ENCODE measurements at regions not wholly inside any gene's neighbourhood (a gene's known extent, or its start where the extent isn't known, plus 50 kb on each side); places are given as distances from the start of the nearest gene placed in this dataset.

DNA sequence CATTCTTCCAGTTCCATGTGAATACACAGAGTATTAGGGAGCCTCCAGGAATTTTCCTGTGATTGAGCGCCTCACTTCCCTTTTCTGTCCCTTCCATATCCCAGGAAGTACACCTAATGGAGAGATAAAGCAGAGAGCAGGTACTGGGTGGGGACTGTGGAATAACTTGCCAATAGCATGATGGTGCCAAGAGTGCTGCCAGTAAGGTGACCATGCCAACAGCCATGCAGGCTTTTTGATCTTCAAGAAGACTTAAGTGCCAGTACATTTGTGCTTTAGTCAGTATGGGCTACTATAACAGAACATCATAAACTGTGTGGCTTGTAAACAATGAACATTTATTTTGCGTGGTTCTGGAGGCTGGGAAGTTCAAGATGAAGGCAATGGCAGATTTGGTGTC, 160.2 kb upstream of the RIMS1 start:
- H3K4me3 Mint-ChIP-seq = no peak overlapping the region
- ATAC-seq (ENCODE audit: low read depth) = no peak
- no peak overlapping the region for H3K27ac Mint-ChIP-seq
- H3K4me1 Mint-ChIP-seq = no peaks in the 10 kb centered on the region
- ChIA-PET POLR2A (no interaction called here), CTCF (no interaction called here)
- Histone ChIP-seq H3K4me3 (ENCODE audit: control extremely low read depth in 1 of 5, extremely low read depth in 1 of 5, insufficient read depth in 1 of 5, low read depth in 2 of 5, low read length in 4 of 5) (no peak overlapping the region), H2AFZ (ENCODE audit: insufficient read depth, low read depth, low read length, poor library complexity, severe bottlenecking) (no peak overlapping the region), H3K9ac (ENCODE audit: low read length) (no peak overlapping the region), H3K27ac (ENCODE audit: low read length in 2 of 2) (no peak overlapping the region), H3K79me2 (ENCODE audit: control insufficient read depth, insufficient read depth, low read length) (no peaks in the 10 kb centered on the region), H3K27me3 (replicated peaks in 1 of 4; ENCODE audit: control extremely low read depth in 1 of 4, control insufficient read depth in 3 of 4, insufficient read depth in 4 of 4, low read length in 3 of 4) (no peaks in the 10 kb centered on the region), H4K20me1 (ENCODE audit: control insufficient read depth, insufficient read depth, low read length, poor library complexity, severe bottlenecking) (no peaks in the 10 kb centered on the region), H3K4me1 (ENCODE audit: control insufficient read depth in 2 of 2, insufficient read depth in 2 of 2, low read length in 2 of 2) (no peaks in the 10 kb centered on the region), H3K4me2 (replicated peaks; ENCODE audit: low read depth, low read length, poor library complexity, severe bottlenecking) (no peak overlapping the region), H3K36me3 (replicated peaks in 1 of 2; ENCODE audit: control extremely low read depth in 1 of 2, control insufficient read depth in 1 of 2, extremely low read depth in 1 of 2, insufficient read depth in 2 of 2, low read length in 1 of 2) (no peaks in the 10 kb centered on the region), H3K9me3 (ENCODE audit: control extremely low read depth in 1 of 3, control insufficient read depth in 2 of 3, insufficient read depth in 1 of 3, low read length in 2 of 3) (no peaks in the 10 kb centered on the region)
- WGBS (ENCODE audit: insufficient coverage) = no CpG with 5 or more reads among the region's 2 CpGs
- intact Hi-C loops (cut with micrococcal nuclease) = no loop called here
- no peaks in the 10 kb centered on the region for H3K9me3 Mint-ChIP-seq (ENCODE audit: insufficient read depth)
- no peak for DNase-seq
- no peaks in the 10 kb centered on the region for H3K27me3 Mint-ChIP-seq
- TF ChIP-seq EZH2 (IDR thresholded peaks at IDR 0.05; ENCODE audit: borderline replicate concordance, insufficient read depth, low read depth, low read length, poor library complexity, severe bottlenecking) = no peak
- TF ChIP-seq, protein P1, sequence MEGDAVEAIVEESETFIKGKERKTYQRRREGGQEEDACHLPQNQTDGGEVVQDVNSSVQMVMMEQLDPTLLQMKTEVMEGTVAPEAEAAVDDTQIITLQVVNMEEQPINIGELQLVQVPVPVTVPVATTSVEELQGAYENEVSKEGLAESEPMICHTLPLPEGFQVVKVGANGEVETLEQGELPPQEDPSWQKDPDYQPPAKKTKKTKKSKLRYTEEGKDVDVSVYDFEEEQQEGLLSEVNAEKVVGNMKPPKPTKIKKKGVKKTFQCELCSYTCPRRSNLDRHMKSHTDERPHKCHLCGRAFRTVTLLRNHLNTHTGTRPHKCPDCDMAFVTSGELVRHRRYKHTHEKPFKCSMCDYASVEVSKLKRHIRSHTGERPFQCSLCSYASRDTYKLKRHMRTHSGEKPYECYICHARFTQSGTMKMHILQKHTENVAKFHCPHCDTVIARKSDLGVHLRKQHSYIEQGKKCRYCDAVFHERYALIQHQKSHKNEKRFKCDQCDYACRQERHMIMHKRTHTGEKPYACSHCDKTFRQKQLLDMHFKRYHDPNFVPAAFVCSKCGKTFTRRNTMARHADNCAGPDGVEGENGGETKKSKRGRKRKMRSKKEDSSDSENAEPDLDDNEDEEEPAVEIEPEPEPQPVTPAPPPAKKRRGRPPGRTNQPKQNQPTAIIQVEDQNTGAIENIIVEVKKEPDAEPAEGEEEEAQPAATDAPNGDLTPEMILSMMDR (IDR thresholded peaks at IDR 0.05) = no peak

DNA sequence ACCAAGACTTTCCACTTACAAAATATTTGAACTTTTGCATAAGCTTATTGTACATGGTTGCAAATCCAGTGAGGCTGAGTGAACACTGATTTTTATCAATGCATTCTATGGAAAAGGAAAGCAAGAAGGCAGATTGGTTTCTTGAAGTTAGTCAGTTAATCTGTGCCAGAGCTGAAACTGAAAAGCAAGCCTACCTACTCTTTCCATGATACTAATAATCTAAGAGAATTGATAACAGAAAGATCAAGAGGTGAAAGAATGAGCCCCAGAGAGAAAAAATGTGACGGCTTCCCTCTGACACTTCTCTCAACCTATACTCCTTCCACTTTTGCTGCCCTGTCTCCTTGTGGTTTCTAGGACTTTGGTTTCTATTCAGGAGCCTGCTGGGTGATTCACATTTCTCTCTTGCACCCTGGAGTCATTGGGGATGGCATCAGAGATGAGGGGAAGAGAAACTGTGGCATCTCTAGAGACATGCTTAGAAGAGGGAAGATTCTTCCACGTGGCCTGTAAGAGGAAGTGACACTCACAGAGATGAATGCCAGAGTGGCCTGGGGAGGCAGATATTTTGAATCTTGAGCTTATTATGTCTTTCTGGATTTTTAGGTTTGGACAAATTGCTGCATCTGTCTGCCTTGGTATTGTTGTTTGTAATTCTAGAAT, 158.6 kb upstream of the RIMS1 start:
- Histone ChIP-seq H3K27me3 (replicated peaks in 1 of 4; ENCODE audit: control extremely low read depth in 1 of 4, control insufficient read depth in 3 of 4, insufficient read depth in 4 of 4, low read length in 3 of 4) (no peaks in the 10 kb centered on the region), H4K20me1 (ENCODE audit: control insufficient read depth, insufficient read depth, low read length, poor library complexity, severe bottlenecking) (no peaks in the 10 kb centered on the region)

More for the DNA sequence above, 158.6 kb upstream of the RIMS1 start:
- Mint-ChIP-seq H3K4me1 (no peaks in the 10 kb centered on the region), H3K4me3 (no peak overlapping the region), H3K27me3 (no peaks in the 10 kb centered on the region), H3K27ac (no peak overlapping the region), H3K9me3 (ENCODE audit: insufficient read depth) (no peaks in the 10 kb centered on the region)
- Histone ChIP-seq H3K9me3 (ENCODE audit: control extremely low read depth in 1 of 3, control insufficient read depth in 2 of 3, insufficient read depth in 1 of 3, low read length in 2 of 3) (no peaks in the 10 kb centered on the region), H3K9ac (ENCODE audit: low read length) (no peak overlapping the region), H3K4me2 (replicated peaks; ENCODE audit: low read depth, low read length, poor library complexity, severe bottlenecking) (no peak overlapping the region), H3K79me2 (ENCODE audit: control insufficient read depth, insufficient read depth, low read length) (no peaks in the 10 kb centered on the region), H3K27ac (ENCODE audit: low read length in 2 of 2) (no peak overlapping the region), H3K4me3 (ENCODE audit: control extremely low read depth in 1 of 5, extremely low read depth in 1 of 5, insufficient read depth in 1 of 5, low read depth in 2 of 5, low read length in 4 of 5) (no peak overlapping the region), H3K4me1 (ENCODE audit: control insufficient read depth in 2 of 2, insufficient read depth in 2 of 2, low read length in 2 of 2) (no peaks in the 10 kb centered on the region), H2AFZ (ENCODE audit: insufficient read depth, low read depth, low read length, poor library complexity, severe bottlenecking) (no peak overlapping the region), H3K36me3 (replicated peaks in 1 of 2; ENCODE audit: control extremely low read depth in 1 of 2, control insufficient read depth in 1 of 2, extremely low read depth in 1 of 2, insufficient read depth in 2 of 2, low read length in 1 of 2) (no peaks in the 10 kb centered on the region)
- intact Hi-C loops (cut with micrococcal nuclease) = no loop called here
- no peak for ATAC-seq (ENCODE audit: low read depth)
- TF ChIP-seq EZH2 (IDR thresholded peaks at IDR 0.05; ENCODE audit: borderline replicate concordance, insufficient read depth, low read depth, low read length, poor library complexity, severe bottlenecking) = no peak
- TF ChIP-seq, protein P1 (IDR thresholded peaks at IDR 0.05) = no peak
- CTCF ChIA-PET = no interaction called here
- DNase-seq = no peak
- POLR2A ChIA-PET = no interaction called here
- 0% methylated on average over 1 of the region's 2 CpGs for WGBS (ENCODE audit: insufficient coverage)
